Hematopoietic multipotent progenitor cell treated with erythropoietin and hydrocortisone succinate and interleukin-3 and kit ligand, for 6 days (in vitro differentiated cells): ENCODE measurements at regions not wholly inside any gene's neighbourhood (a gene's known extent, or its start where the extent isn't known, plus 50 kb on each side); places are given as distances from the start of the nearest gene placed in this dataset.

ENCODE experiments used
- DNase-seq: peaks from one replicate; pipeline ENCODE4 v3.0.0-alpha.2; 2015

DNA sequence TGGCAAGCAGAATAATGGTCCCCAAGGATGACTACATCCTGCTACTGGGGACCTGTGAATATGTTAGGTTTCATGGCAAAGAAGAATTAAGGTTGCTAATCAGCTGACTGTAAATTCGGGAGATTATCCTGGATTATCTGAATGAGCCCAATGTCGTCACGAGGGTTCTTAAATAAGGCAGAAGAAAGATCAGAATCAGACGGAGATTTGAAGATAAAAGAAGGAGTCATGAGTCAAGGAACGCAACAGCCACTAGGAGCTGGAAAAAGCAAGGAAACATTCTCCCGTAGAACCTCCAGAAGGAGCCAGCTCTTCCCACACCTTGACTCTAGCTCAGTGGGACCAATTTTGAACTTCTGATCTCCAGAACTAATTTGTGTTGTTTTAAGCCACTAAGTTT, 82.9 kb upstream of the APBB1IP start:
- no peak for DNase-seq

DNA sequence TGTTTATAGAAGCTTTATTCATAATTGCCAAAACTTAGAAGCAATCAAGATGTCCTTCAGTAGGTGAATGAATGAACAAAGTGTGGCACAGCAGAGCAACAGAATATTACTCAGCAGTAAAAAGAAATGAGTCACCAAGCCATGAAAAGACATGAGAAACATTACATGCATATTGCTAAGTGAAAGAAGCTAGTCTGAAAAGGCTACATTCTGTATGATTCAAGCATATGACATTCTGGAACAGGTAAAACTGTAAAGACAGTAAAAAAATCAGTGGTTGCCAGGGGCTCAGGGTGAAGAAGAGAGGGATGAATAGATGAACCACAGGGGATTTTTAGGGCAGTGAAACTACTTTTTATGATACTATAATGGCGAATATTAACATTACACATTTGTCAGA, 80.9 kb upstream of the APBB1IP start:
- no peak for DNase-seq

DNA sequence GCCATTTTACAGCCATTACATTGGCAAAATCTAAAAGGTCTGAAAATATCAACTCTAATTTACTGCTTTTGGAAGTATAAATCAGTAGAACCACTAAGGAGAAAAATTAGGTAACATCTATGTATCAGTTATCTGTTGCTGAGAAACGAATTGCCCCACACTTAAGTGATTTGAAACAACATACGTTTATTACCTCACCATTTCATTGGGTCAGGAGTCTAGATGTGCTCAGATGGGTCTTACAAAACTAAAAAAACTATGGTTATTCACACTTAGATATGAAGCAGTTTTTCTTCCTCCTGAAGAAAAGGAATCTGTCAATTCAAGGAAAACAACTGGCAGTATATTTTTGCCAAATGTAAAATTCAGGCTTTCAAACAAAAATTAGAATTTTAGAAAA, 80.1 kb upstream of the APBB1IP start:
- DNase-seq = no peak

DNA sequence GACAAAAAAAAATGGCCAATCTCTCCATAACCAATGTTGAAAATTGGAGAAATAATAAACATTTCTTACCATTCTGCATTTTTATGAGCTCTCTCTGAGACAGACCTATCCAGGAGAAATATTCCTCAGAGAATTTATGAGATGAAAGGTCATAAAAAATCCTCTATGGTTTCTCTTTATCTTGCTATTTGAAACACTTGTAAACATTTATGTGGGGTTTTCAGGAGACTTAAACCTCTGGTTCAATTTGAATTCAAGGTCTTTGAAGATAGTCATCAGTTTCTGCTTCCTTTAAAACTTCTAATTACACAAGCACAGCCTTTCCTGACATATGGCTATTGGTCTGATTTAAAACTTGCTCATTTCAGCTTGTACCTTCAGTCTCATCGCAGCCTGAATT, 78.5 kb upstream of the APBB1IP start:
- no peak for DNase-seq

DNA sequence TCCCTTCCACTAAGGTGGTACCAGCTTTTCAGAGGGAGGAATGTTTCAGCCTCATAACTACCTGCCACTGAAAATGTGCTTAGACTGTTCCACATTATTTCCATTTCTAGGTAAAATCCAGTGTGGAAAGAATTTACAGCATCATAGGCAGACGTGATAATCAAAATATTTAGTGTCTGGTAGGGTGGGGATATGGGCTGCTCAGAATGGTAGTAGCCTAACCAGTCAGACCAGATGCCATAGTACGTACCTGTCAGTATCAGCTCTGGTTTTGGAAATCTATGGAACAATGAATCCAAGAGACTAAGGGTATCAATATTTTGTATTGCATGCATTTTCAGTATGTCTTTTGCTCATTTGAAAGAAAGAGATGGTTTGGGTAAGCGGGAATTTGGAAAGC, 76.8 kb upstream of the APBB1IP start:
- no peak for DNase-seq

DNA sequence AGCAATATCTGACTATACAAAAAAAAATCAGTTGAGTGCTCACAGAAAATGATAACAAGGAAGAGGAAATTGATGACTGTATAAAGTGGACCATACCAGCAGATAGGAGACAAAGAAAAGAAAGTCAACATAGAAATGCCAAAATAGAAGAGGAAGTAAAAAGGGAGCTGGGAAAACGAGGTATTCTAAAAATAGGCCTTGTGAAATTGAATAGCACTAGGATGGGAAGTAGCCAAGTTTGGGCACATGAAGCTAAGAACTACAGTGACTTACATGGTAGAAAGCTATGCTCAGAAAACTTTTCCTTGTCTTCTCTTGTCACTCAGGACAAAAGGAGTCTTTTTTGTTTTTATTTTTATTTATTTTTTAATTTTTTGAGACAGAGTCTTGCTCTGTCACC, 76.2 kb upstream of the APBB1IP start:
- DNase-seq = no peak

DNA sequence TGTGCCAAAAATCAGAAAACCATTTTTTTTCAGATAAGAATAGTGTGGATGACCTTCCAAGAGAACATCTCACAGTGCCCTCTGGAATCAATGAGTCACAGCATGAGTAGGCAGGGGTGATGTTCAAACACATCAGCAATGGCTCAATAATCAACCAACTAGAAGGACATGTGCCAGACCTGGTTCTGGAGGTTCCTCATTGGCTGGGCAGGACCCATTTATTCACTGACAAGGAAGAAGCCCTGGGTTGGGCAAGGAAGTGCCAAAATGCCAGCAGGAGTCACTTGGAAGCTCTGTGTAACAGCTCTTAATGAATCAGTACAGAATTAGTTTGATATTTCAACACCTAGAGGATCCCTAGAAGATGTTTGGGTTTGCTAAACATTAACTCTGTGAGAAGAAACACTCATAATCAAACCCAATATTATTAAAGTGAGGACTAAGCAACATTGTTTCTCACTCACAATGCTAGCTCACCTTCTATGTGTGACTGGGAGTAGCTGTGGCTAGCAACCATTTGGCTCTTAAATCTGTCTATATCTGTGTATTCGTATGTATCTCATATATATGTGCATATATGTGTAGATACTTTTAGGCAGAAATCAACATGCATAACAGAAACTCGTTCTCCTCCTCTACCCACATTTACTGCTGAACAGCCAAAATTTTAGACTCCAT, 72.3 kb upstream of the APBB1IP start:
- DNase-seq = no peak

DNA sequence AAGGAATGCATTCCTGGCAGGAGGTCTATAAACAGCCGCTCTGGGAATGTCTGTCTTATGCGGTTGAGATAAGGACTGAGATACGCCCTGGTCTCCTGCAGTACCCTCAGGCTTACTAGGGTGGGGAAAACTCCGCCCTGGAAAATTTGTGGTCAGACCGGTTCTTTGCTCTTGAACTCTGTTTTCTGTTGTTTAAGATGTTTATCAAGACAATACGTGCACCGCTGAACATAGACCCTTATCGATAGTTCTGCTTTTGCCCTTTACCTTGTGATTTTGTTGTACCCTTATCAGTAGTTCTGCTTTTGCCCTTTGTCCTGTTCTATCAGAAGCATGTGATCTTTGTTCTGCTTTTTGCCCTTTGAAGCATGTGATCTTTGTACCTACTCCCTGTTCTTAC, 71.1 kb upstream of the APBB1IP start:
- peak; percentile 32 for DNase-seq

DNA sequence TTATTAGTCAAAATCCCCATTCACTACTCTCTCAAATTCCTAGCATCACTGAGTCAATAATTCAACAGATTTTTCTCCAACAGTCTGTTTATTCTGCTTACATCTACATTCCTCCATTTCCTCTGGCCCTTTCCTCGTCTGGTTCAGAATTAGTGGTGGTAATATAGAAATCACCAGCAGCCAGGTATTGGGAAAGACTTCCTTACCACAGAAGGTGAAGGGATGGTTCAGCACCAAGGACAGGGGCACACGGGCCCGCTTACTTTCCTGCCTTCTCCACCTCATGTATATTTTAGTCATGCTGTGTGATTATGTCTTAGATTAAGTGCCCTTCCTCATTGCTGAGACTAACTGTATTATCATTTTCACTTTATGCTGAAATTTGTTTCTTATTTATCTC, 70.4 kb upstream of the APBB1IP start:
- DNase-seq = peak; percentile 78

DNA sequence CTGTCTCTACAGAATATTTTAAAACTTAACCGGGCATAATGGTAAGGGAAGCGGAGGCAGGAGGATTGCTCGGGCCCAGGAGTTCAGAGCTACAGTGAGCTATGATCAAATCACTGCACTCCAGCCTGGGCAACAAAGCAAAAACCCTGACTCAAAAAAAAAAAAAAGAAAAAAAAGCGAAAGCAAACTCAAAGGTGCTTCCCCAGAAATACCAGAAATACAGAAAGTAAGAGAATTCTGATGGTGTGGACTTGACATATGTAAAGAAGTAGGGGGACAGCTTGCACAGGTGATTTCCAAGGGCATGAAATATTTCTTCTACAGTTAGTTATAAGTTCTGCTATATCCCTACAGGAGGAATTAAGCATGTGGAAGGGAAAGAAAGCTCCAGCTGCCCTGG, 69.7 kb upstream of the APBB1IP start:
- DNase-seq = no peak

DNA sequence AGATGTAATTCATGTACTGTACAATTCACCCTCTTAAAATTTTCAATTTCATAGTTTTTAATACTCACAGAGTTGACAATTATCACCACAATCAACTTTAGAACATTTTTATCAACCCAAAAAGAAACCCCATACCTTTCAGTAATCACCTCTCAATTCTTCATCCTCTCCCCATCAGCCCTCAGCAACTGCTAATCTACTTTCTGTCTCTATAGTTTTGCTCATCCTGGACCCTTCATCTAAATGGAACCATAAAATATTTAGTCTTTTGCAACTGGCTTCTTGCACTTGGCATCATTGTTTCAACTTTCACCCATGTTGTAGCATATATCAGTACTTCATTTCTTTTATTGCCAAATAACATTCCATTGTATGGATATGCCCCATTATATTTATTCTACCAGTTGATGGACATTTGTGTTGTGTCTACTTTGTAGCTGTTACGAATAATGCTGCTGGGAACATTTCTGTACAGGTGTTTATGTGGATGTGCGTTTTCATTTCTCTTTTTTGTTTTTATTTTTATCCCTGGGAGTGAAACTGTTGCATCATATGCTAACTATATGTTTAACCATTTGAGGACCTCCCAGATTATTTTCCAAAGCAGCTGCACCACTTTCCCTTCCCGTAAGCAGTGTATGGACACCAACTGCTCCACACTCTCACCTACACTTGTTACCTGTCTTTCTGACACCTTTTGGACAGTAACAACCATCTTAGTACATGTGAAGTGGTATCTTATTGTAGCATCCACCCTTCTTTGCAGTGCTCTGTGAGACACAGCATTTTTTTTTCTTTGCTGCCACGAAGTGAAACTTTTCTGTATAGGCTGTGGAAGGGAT, 65.4 kb upstream of the APBB1IP start:
- no peak for DNase-seq

DNA sequence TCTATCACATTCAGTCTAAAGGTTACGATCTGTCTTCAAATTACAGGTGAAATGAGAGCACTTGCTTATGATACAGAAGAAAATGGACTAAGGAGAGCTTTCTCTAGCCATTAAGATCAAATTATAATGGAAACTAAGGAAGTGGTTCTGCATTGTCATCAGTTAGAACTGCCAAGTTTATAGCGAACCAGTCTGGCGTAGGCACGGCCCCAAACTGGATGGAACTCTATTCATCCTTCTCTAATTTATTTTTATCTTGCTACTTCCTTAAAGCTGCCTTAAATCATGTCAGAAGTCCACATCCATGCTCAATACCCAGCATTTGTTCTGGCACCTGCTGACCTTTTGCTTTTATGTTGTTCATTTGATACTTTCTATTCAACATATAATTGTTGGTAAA, 63.7 kb upstream of the APBB1IP start:
- DNase-seq = no peak

DNA sequence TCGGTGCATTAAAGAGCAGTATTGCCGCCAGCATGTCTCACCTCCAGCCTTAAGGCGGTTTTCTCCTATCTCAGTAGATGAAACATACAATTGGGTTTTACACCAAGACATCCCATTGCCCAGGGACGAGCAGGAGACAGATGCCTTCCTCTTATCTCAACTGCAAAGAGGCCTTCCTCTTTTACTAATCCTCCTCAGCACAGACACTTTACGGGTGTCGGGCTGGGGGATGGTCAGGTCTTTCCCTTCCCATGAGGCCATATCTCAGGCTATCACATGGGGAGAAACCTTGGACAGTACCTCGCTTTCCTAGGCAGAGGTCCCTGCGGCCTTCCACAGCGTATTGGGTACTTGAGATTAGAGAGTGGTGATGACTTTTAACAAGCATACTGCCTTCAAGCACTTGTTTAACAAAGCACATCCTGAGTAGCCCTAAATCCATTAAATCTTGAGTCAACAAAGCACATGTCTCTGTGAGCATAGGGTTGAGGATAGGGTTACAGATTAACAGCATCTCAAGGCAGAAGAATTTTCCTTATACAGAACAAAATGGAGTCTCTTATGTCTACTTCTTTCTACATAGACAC, 60.8 kb upstream of the APBB1IP start:
- DNase-seq = peak; percentile 56

DNA sequence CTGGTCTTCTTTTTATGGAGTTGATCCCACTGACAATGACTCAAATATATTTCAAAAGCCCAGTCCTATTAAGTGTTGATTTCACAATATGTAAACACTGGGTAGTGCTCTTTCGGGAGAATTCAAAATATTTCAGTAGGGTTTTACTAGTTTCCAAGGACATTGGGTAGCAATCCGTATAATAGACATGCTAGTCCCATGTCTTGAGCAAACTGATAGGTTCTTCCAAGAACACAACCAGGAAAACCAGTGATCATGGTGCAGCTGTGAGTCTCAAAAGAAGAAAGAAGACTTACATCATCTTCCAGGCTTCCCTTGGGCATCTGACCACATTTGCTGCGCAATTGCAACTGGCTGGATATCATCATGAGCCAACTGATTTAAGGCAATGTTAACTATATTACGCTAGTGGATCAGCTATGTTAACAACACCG, 59.3 kb upstream of the APBB1IP start:
- no peak for DNase-seq

DNA sequence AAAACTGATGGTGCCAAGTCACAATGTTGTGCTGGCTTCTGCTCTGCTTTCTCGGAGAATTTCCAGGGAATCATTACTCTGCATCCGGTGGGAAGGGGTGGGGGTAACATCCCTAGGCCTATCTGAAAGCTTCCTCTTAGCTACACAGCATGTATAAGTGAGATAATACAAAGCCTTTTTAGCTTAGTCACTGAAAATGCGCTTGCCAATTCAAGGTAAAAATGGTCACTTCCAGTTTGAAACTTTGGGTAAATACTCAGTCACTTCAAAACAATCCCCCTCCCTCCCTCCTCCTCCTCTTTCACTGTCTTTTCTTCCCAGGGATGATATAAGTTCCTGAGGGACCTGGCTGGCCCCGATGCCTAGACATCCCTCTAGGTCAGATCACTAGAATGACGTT, 57.3 kb upstream of the APBB1IP start:
- DNase-seq = peak; percentile 54

DNA sequence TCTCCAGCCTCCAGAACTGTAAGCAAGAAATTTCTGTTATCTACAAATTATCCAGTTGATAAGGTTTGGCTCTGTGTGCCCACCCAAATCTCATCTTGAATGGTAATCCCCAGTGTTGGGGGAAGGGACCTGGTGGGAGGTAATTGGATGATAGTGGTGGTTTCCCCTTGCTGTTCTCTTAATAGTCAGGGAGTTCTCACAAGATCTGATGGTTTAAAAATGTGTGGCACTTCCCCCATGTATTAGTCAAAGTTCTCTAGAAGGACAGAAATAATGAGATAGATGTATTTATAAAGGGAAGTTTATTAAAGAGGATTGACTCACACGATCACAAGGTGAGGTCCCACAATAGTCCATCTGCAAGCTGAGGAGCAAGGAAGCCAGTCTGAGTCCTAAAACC, 56.2 kb upstream of the APBB1IP start:
- no peak for DNase-seq

DNA sequence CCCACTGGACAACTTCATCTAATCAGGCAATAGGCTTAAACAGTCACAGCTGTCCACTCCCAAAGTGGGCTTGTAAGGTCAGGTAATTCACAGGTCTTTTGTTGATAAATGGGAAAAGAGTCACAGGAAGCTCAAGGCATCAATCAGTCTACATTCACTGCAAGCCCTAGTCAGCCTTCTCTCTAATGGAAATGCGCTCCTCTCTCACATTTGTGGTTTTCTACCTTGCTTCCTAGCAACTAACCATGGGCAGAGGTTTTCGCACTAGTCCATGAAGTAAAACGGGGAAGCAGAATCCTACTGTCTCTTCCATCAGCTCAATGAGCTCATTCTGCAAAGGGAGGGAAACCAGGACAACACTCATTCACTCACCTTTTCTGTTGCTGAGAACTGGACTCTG, 53.5 kb upstream of the APBB1IP start:
- no peak for DNase-seq

DNA sequence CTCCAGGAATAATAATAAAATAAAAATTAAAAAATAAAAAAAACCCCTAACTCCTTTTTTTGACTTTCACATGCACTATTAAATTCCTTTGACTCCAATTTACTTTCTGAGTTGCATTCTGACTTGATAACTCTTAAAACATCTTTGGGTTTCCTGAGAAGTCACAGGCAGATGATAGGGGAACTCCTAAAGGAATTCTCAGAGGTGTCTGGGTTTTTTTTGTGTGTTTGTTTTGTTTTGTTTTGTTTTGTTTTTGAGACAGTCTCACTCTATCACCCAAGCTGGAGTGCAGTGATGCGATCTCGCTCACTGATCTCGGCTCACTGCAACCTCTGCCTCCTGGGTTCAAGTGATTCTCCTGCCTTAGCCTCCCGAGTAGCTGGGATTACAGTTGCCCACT, 52.7 kb upstream of the APBB1IP start:
- DNase-seq = no peak

DNA sequence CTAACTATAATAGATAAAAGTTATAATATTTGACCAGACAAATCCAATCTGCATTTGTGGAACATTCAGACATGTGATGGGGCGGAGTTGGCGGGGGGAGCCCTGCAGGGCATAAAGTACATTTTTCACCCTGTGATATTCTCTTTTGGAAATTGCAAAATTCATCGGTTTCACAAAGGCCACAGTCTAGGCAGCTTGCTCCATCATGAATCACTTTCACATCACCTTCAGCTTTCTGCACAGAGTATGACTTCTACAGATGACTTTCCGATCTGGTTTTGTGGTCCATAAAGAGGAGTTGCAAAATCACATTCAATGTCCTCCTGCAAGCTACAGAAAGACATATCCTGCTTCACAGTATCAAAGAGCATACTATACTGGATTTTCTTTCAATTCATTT, 51.4 kb upstream of the APBB1IP start:
- DNase-seq = peak; percentile 21
